ENCODE measurements at regions not wholly inside any gene's neighbourhood (a gene's known extent, or its start where the extent isn't known, plus 50 kb on each side); places are given as distances from the start of the nearest gene placed in this dataset.

GRCh38 chr7:49228426-49229098, 304.2 kb downstream of the CDC14C start:
- CTCF ChIA-PET = no interaction called here
- Histone ChIP-seq H3K4me3 (ENCODE audit: low read depth, low read length) (no peak overlapping the region), H3K4me1 (ENCODE audit: control insufficient read depth, insufficient read depth, low read length) (no peaks in the 10 kb centered on the region), H3K36me3 (ENCODE audit: control insufficient read depth in 2 of 2, insufficient read depth in 1 of 2, low read length in 2 of 2) (no peaks in the 10 kb centered on the region), H3K9me3 (ENCODE audit: control insufficient read depth, insufficient read depth, low read depth, low read length) (no peaks in the 10 kb centered on the region), H3K27ac (ENCODE audit: extremely low read depth, low read depth, low read length) (no peak overlapping the region)
- TF ChIP-seq ZNF510 (tag by site-specific recombination; IDR thresholded peaks at IDR 0.05; ENCODE audit: insufficient replicate concordance) = no peak
- TF ChIP-seq GFI1B (tag by site-specific recombination; IDR thresholded peaks at IDR 0.05) = no peak
- TF ChIP-seq ZNF354C (tag by site-specific recombination; IDR thresholded peaks at IDR 0.05; ENCODE audit: borderline replicate concordance, low read depth) = no peak
- no peak for TF ChIP-seq ZBTB1 (tag by site-specific recombination; IDR thresholded peaks at IDR 0.05)
- TF ChIP-seq PBX3 (CRISPR knock-in tag; IDR thresholded peaks at IDR 0.05) = no peak
- TF ChIP-seq BCL6B (tag by site-specific recombination; IDR thresholded peaks at IDR 0.05) = no peak
- TF ChIP-seq KLF10 (tag by site-specific recombination; IDR thresholded peaks at IDR 0.05) = no peak
- POLR2A ChIA-PET = no interaction called here

DNA sequence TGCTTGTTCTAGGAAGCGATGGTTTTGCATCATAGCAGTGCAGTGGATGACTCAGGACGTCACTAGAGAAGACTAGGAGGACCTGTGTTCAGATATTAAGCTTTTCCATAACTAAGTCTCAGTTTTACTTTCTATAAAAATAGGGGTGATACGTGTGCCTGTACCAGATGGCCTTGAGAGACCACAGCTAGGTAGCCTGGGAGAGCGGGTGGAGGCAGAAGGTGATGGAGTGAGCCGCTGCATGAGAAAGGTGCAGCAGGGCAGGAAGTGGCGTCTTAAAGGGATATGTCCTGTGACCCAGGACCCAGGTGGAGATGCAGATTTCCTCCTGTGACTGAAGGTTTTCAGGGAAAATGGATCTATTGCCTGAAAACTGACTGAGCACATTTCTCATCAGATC, 304.9 kb downstream of the CDC14C start:
- H3K36me3 ChIP-seq (ENCODE audit: control insufficient read depth in 2 of 2, insufficient read depth in 1 of 2, low read length in 2 of 2) = no peaks in the 10 kb centered on the region
- H3K9me3 ChIP-seq (ENCODE audit: control insufficient read depth, insufficient read depth, low read depth, low read length) = no peaks in the 10 kb centered on the region
- no peaks in the 10 kb centered on the region for H3K4me1 ChIP-seq (ENCODE audit: control insufficient read depth, insufficient read depth, low read length)
- POLR2A ChIA-PET = no interaction called here
- H3K27ac ChIP-seq (ENCODE audit: extremely low read depth, low read depth, low read length) = no peak overlapping the region
- TF ChIP-seq ZNF18 (tag by site-specific recombination; IDR thresholded peaks at IDR 0.05) (no peak), ZNF530 (tag by site-specific recombination; IDR thresholded peaks at IDR 0.05; ENCODE audit: low read depth) (no peak), WT1 (tag by site-specific recombination; IDR thresholded peaks at IDR 0.05) (no peak), ZNF114 (tag by site-specific recombination; IDR thresholded peaks at IDR 0.05) (no peak), SETDB1 (IDR thresholded peaks at IDR 0.05; ENCODE audit: insufficient read length, low read length) (no peak), ZNF571 (tag by site-specific recombination; IDR thresholded peaks at IDR 0.05) (no peak), PBX3 (CRISPR knock-in tag; IDR thresholded peaks at IDR 0.05) (no peak), KLF16 (tag by site-specific recombination; IDR thresholded peaks at IDR 0.05) (no peak), REST (tag by site-specific recombination; IDR thresholded peaks at IDR 0.05) (no peak), EGR2 (tag by site-specific recombination; IDR thresholded peaks at IDR 0.05; ENCODE audit: low read depth) (no peak), ZSCAN30 (tag by site-specific recombination; IDR thresholded peaks at IDR 0.05) (no peak), ZNF48 (tag by site-specific recombination; IDR thresholded peaks at IDR 0.05) (no peak), ZNF785 (tag by site-specific recombination; IDR thresholded peaks at IDR 0.05) (no peak), KLF8 (tag by site-specific recombination; IDR thresholded peaks at IDR 0.05) (no peak), ZNF140 (tag by site-specific recombination; IDR thresholded peaks at IDR 0.05) (no peak), ZNF677 (tag by site-specific recombination; IDR thresholded peaks at IDR 0.05) (no peak), ZFP69B (tag by site-specific recombination; IDR thresholded peaks at IDR 0.05) (no peak), ZNF211 (tag by site-specific recombination; IDR thresholded peaks at IDR 0.05; ENCODE audit: low read depth) (no peak)
- no peak overlapping the region for H3K4me3 ChIP-seq (ENCODE audit: low read depth, low read length)
- CTCF ChIA-PET = no interaction called here

Measured in HEK293 (cell line).